ENCODE measurements at regions not wholly inside any gene's neighbourhood (a gene's known extent, or its start where the extent isn't known, plus 50 kb on each side); places are given as distances from the start of the nearest gene placed in this dataset.
A peak's percentile ranks its signal among the peaks of the same experiment; 100 is the strongest.
"Not testable (repeated sequence)": the region's sequence is repeated elsewhere in the genome, so short reads cannot be mapped to it uniquely, and the experiment has no call there.

DNA sequence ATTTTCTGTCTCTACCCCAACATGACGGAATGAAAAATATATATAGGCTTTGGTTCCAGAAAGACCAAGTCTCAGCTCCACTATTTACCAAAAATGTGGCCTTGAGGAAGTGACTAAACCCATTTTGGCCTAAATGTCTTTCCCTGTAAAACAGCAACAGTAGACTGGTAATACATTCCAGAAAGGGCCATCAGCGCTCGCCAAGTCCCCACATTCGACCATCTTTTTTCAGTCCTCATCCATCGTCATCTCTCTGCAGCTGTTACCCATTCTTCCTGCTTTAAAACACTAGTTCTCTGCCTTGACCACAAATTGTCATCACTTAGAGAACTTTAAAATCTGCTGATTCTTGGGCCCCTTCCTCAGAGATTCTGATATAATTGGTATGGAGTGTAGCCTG lies 183.8 kb upstream of the CTAGE1 start:
- Histone ChIP-seq H4K8ac (ENCODE audit: low read length) (no peak overlapping the region), H3K23ac (ENCODE audit: low read length in 2 of 2) (no peak overlapping the region), H4K91ac (ENCODE audit: low read length) (no peak overlapping the region), H2AK5ac (ENCODE audit: low read length, severe bottlenecking) (no peak overlapping the region), H3K9me3 (ENCODE audit: control insufficient read depth, low read length) (no peaks in the 10 kb centered on the region), H3K4me3 (ENCODE audit: insufficient read depth in 1 of 2, low read depth in 1 of 2, low read length in 2 of 2) (no peak overlapping the region), H3K36me3 (ENCODE audit: control insufficient read depth in 1 of 2, insufficient read depth in 2 of 2, low read depth in 1 of 2, low read length in 2 of 2) (no peaks in the 10 kb centered on the region), H2BK120ac (ENCODE audit: low read depth, low read length) (no peak overlapping the region), H3K9ac (ENCODE audit: low read length) (no peak overlapping the region), H3K27me3 (ENCODE audit: control insufficient read depth in 1 of 2, insufficient read depth in 1 of 2, low read length in 2 of 2) (no peaks in the 10 kb centered on the region), H3K18ac (ENCODE audit: low read depth in 1 of 2, low read length in 2 of 2) (no peak overlapping the region), H2AFZ (ENCODE audit: low read depth, low read length) (no peak overlapping the region), H3K4ac (ENCODE audit: low read depth in 1 of 2, low read length in 2 of 2) (no peak overlapping the region), H3K27ac (ENCODE audit: low read length, poor library complexity, severe bottlenecking) (no peak overlapping the region), H2BK15ac (ENCODE audit: low read depth, poor library complexity, severe bottlenecking) (no peak overlapping the region), H3K4me1 (ENCODE audit: control insufficient read depth, insufficient read depth, low read depth, low read length) (peaks cover 1% of the 10 kb centered on the region), H3K4me2 (ENCODE audit: low read length, poor library complexity, severe bottlenecking) (no peak overlapping the region), H3K14ac (ENCODE audit: low read length in 2 of 2) (no peak overlapping the region), H3K79me1 (replicated peaks; ENCODE audit: low read length, poor library complexity, severe bottlenecking) (no peaks in the 10 kb centered on the region), H2BK5ac (ENCODE audit: low read depth, low read length, poor library complexity, severe bottlenecking) (no peak overlapping the region), H2BK12ac (ENCODE audit: low read length in 2 of 2) (no peak overlapping the region)
- no peak for DNase-seq
- 85% methylated on average over 5 of the region's 5 CpGs for WGBS

DNA sequence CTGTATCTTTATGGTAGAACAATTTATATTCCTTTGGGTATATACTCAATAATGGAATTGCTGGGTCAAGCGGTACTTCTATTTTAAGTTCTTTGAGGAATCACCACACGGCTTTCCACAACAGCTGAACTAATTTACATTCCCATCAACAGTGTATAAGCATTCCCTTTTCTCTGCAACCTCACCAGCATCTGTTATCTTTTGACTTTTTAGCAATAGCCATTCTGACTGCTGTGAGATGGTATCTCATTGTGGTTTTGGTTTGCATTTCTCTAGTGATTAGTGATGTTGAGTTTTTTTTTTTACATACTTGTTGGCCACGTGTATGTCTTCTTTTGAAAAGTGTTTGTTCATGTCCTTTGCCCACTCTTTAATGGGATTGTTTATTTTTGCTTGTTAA lies 184.7 kb upstream of the CTAGE1 start:
- not testable (repeated sequence) for H3K4me3 ChIP-seq (ENCODE audit: insufficient read depth in 1 of 2, low read depth in 1 of 2, low read length in 2 of 2); H3K14ac ChIP-seq (ENCODE audit: low read length in 2 of 2); H3K4me1 ChIP-seq (ENCODE audit: control insufficient read depth, insufficient read depth, low read depth, low read length); H2BK120ac ChIP-seq (ENCODE audit: low read depth, low read length); H3K9me3 ChIP-seq (ENCODE audit: control insufficient read depth, low read length); H3K18ac ChIP-seq (ENCODE audit: low read depth in 1 of 2, low read length in 2 of 2); H2AK5ac ChIP-seq (ENCODE audit: low read length, severe bottlenecking); H2BK5ac ChIP-seq (ENCODE audit: low read depth, low read length, poor library complexity, severe bottlenecking); H3K36me3 ChIP-seq (ENCODE audit: control insufficient read depth in 1 of 2, insufficient read depth in 2 of 2, low read depth in 1 of 2, low read length in 2 of 2); H4K8ac ChIP-seq (ENCODE audit: low read length); H3K23ac ChIP-seq (ENCODE audit: low read length in 2 of 2); H2AFZ ChIP-seq (ENCODE audit: low read depth, low read length); H3K9ac ChIP-seq (ENCODE audit: low read length); H3K4me2 ChIP-seq (ENCODE audit: low read length, poor library complexity, severe bottlenecking); H2BK15ac ChIP-seq (ENCODE audit: low read depth, poor library complexity, severe bottlenecking); H3K4ac ChIP-seq (ENCODE audit: low read depth in 1 of 2, low read length in 2 of 2); H4K91ac ChIP-seq (ENCODE audit: low read length); H3K27ac ChIP-seq (ENCODE audit: low read length, poor library complexity, severe bottlenecking); H3K79me1 ChIP-seq (replicated peaks; ENCODE audit: low read length, poor library complexity, severe bottlenecking); H3K27me3 ChIP-seq (ENCODE audit: control insufficient read depth in 1 of 2, insufficient read depth in 1 of 2, low read length in 2 of 2); H2BK12ac ChIP-seq (ENCODE audit: low read length in 2 of 2)
- DNase-seq = peak; percentile 18
- WGBS = 41% methylated on average over 3 of the region's 3 CpGs

DNA sequence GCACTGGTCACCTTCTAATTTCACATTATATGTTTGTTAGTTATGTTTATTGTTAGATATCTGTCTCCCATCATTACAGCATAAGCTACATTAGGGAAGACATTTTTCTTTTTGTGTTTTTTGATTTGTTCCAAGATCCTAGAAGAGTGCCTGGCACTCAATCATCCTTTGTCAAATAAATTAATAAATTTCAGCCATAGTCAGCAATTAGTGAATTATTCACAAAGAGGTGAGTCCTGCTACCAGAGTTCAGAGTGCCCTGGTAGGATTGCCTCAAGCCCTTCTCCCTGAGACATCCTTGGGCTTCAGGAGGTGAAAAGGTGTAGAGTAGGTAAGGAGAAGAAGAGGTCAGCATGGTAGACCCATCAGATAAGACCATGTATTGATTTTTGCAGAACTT lies 186.2 kb upstream of the CTAGE1 start:
- no peak overlapping the region for H3K4me3 ChIP-seq (ENCODE audit: insufficient read depth in 1 of 2, low read depth in 1 of 2, low read length in 2 of 2)
- H3K9me3 ChIP-seq (ENCODE audit: control insufficient read depth, low read length) = no peaks in the 10 kb centered on the region
- H4K91ac ChIP-seq (ENCODE audit: low read length) = no peak overlapping the region
- no peak overlapping the region for H2BK12ac ChIP-seq (ENCODE audit: low read length in 2 of 2)
- H3K36me3 ChIP-seq (ENCODE audit: control insufficient read depth in 1 of 2, insufficient read depth in 2 of 2, low read depth in 1 of 2, low read length in 2 of 2) = no peaks in the 10 kb centered on the region
- no peaks in the 10 kb centered on the region for H3K27me3 ChIP-seq (ENCODE audit: control insufficient read depth in 1 of 2, insufficient read depth in 1 of 2, low read length in 2 of 2)
- H3K4me2 ChIP-seq (ENCODE audit: low read length, poor library complexity, severe bottlenecking) = no peak overlapping the region
- DNase-seq = no peak
- no peak overlapping the region for H4K8ac ChIP-seq (ENCODE audit: low read length)
- H3K23ac ChIP-seq (ENCODE audit: low read length in 2 of 2) = no peak overlapping the region
- peaks cover 13% of the 10 kb centered on the region for H3K4me1 ChIP-seq (ENCODE audit: control insufficient read depth, insufficient read depth, low read depth, low read length)
- no peaks in the 10 kb centered on the region for H3K79me1 ChIP-seq (replicated peaks; ENCODE audit: low read length, poor library complexity, severe bottlenecking)
- no peak overlapping the region for H2BK5ac ChIP-seq (ENCODE audit: low read depth, low read length, poor library complexity, severe bottlenecking)
- H2BK120ac ChIP-seq (ENCODE audit: low read depth, low read length) = no peak overlapping the region
- no peak overlapping the region for H3K27ac ChIP-seq (ENCODE audit: low read length, poor library complexity, severe bottlenecking)
- H2AFZ ChIP-seq (ENCODE audit: low read depth, low read length) = no peak overlapping the region
- H3K9ac ChIP-seq (ENCODE audit: low read length) = no peak overlapping the region
- no peak overlapping the region for H3K4ac ChIP-seq (ENCODE audit: low read depth in 1 of 2, low read length in 2 of 2)
- H2AK5ac ChIP-seq (ENCODE audit: low read length, severe bottlenecking) = no peak overlapping the region
- no peak overlapping the region for H2BK15ac ChIP-seq (ENCODE audit: low read depth, poor library complexity, severe bottlenecking)
- no peak overlapping the region for H3K14ac ChIP-seq (ENCODE audit: low read length in 2 of 2)
- H3K18ac ChIP-seq (ENCODE audit: low read depth in 1 of 2, low read length in 2 of 2) = no peak overlapping the region

DNA sequence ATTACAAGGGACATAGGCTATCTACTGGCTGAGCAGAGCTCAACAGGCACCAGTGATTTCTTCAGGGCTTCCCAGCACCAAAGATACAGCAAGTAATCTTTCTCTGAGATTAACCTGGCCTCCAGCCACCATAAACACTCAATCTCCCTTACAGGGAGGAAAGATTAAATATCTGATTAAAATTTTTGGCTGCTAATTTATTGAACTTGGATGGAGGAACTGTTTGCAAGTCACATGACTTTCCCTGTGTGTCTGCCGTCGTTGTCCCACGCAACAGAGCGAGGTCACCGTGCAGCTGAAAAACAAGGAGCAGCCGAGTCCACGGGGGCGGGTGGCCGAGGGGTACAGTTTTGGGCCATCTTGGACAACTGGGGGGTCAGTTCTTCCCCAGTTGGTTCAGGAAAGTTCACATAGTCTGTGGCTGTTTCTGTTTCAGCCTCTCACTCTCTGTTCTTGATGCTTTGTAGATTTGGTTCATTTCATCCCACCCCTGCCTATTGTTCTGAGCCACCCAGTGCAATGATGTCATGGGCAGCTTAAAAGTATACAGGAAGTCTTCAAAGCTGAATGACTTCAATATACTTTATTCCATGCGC lies 186.8 kb upstream of the CTAGE1 start:
- Histone ChIP-seq H3K14ac (ENCODE audit: low read length in 2 of 2) (no peak overlapping the region), H3K4ac (ENCODE audit: low read depth in 1 of 2, low read length in 2 of 2) (no peak overlapping the region), H3K4me3 (ENCODE audit: insufficient read depth in 1 of 2, low read depth in 1 of 2, low read length in 2 of 2) (peak overlapping the region in 1 of 2 experiments; percentile 47), H3K4me2 (ENCODE audit: low read length, poor library complexity, severe bottlenecking) (no peak overlapping the region), H2BK12ac (ENCODE audit: low read length in 2 of 2) (no peak overlapping the region), H2BK15ac (ENCODE audit: low read depth, poor library complexity, severe bottlenecking) (no peak overlapping the region), H3K9me3 (ENCODE audit: control insufficient read depth, low read length) (no peaks in the 10 kb centered on the region), H2AFZ (ENCODE audit: low read depth, low read length) (no peak overlapping the region), H2AK5ac (ENCODE audit: low read length, severe bottlenecking) (no peak overlapping the region), H3K18ac (ENCODE audit: low read depth in 1 of 2, low read length in 2 of 2) (no peak overlapping the region), H3K79me1 (replicated peaks; ENCODE audit: low read length, poor library complexity, severe bottlenecking) (no peaks in the 10 kb centered on the region), H3K4me1 (ENCODE audit: control insufficient read depth, insufficient read depth, low read depth, low read length) (peaks cover 13% of the 10 kb centered on the region), H4K91ac (ENCODE audit: low read length) (no peak overlapping the region), H2BK5ac (ENCODE audit: low read depth, low read length, poor library complexity, severe bottlenecking) (no peak overlapping the region), H3K23ac (ENCODE audit: low read length in 2 of 2) (no peak overlapping the region), H3K36me3 (ENCODE audit: control insufficient read depth in 1 of 2, insufficient read depth in 2 of 2, low read depth in 1 of 2, low read length in 2 of 2) (no peaks in the 10 kb centered on the region), H3K27me3 (ENCODE audit: control insufficient read depth in 1 of 2, insufficient read depth in 1 of 2, low read length in 2 of 2) (no peaks in the 10 kb centered on the region), H3K9ac (ENCODE audit: low read length) (peak overlapping the region; percentile 74), H2BK120ac (ENCODE audit: low read depth, low read length) (no peak overlapping the region), H3K27ac (ENCODE audit: low read length, poor library complexity, severe bottlenecking) (no peak overlapping the region), H4K8ac (ENCODE audit: low read length) (no peak overlapping the region)
- no peak for DNase-seq
- WGBS = 96% methylated on average over 10 of the region's 10 CpGs

All from mesenchymal stem cell (in vitro differentiated cells and primary cell).